HG02938 (cell line): ENCODE measurements at regions not wholly inside any gene's neighbourhood (a gene's known extent, or its start where the extent isn't known, plus 50 kb on each side); places are given as distances from the start of the nearest gene placed in this dataset.
A peak's percentile ranks its signal among the peaks of the same experiment; 100 is the strongest.
"Not testable (repeated sequence)": the region's sequence is repeated elsewhere in the genome, so short reads cannot be mapped to it uniquely, and the experiment has no call there.

ENCODE experiments used
- ATAC-seq: cut with Tn5 transposase; IDR thresholded peaks from one replicate; pipeline ENCODE4 v1.9.1; 2021; ENCODE audit warnings: mild to moderate bottlenecking, moderate library complexity; ENCODE audit not compliant: unreplicated experiment

DNA sequence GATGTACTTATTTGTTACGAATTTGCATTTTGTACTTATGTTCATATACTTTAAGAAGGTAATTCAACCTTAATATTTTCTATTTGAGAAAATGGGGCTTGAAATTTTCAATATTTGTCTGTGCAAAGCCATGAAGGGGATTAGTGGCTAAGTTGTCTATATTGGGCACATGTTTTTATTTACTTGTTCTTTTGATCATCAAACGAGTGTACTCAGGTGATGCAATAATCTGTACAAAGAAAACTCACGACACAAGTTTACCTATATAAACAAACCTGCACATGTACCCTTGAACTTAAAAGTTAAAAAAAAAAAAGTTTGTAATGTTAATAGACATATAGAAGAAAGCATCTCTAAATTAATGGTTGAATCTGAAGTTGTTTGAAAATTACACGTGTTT is 658.9 kb upstream of the SYT4 start:
- no peak for ATAC-seq

DNA sequence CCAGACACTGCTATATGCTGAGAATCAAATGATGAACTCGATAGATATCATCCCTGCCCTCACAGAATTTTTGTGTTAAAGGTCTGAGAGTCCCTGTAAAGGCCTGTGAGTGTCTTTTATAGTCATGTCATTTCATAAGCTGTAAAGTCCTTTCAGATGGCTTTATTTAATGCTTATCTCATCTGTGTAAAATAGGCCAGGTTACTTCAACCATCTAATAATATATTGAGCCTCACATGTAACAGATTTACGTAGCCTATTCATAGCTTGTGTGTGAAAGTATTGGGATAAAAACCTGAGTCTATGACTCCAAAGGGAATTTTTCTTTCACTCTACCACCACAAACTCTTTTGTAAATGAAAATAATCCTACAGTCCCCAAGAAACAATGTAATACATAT is 672.0 kb upstream of the SYT4 start:
- no peak for ATAC-seq

DNA sequence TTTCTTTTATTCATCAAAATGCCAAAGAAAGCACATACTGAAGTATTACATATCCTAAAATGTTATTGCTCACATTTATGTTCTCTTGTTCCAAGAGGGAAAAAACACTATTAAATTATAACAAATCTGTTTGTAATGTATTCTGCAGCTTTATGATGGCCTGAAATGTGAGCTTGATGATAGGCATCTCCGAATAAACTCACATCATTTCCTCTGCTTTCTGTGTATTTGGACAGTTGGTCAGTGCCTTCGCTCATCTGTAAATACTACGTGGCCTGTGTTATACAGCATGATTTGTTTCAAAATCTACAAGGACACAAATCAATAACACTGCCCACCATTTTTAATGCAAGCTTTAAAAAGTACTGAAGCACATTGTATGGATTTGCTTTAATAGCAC is 672.8 kb upstream of the SYT4 start:
- no peak for ATAC-seq

DNA sequence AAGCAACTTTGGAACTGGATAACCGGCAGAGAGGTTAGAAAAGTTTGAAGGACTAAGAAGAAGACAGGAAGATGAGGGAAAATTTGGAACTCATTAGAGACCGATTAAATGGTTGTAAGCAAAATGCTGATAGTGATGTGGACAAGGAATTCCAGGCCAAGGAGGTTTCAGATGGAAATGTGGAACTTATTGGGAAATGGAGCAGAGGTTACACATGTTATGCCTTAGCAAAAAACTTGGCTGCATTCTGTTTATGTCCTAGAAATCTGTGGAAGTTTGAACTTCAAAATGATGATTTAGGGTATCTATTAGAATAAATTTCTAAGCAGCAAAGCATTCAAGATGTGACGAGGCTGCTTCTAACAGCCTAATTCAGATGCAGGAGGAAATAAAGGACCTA is 675.1 kb upstream of the SYT4 start:
- ATAC-seq, result no peak

DNA sequence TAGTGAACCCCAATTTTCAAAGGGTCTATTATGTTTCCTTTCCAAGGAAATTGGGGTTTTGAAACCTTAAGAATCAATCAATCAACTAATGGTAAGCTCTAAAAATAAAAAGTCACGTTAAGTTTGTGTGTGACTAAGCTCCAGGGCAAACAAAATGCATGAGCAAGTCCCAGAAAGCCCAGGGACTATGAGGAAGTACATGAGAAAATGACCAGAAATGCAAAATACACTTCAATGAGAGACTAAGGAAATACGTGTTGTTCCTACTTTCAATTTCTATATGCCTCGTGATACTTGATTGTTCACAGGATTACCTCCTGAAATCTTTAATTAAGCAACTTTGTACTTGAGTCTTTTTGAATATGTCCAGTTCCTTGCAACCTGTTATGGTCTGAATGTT is 684.4 kb upstream of the SYT4 start:
- no peak for ATAC-seq

DNA sequence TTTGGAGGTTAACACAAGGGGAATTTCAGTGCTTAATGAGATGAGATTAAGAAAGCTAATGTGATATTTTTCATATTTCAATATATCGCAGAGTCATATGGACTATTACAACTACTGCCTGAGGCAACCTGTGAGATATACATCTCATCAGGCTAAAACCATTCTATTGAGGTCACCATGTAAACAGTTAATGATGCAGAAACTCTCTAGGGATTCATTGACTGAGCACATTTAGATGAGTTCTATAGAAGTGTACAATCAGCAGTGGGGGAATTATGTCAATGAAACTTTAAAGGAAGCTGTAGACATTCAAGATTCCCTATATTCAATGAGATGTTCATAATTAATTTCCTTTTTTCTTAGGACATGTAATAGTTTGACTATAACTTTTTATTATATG is 687.4 kb upstream of the SYT4 start:
- no peak for ATAC-seq

DNA sequence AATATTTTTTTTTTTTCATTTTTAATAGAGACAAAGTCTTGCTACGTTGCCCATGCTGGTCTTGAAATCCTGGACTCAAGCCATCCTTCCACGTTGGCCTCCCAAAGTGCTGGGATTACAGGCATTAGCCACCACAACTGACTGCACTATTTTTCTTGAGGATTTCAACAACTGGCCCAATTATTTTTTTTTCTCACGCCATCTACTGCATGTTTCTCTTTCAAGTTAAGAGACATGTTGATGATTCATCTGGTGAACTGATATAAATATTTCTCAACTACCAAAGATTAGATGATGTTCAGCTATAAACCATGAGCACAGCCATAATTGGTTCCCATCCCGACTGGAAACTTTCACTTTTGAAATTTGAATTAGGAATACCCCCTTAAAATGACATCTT is 688.4 kb upstream of the SYT4 start:
- no peak for ATAC-seq

DNA sequence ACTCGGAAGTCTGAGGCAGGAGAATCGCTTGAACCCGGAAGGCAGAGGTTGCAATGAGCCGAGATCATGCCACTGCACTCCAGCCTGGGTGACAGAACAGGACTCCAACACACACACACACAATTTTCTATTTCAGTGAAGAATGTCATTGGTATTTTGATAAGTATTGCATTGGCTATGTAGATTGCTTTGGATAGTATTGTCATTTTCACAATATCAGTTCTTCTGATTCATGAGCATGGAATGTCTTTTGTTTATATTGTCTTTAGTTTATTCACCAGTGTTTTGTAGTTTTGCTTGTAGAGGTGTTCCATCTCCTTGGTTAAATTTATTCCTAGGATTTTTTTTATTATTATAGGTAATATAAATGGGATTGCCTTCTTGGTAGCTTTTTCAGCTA is 693.4 kb upstream of the SYT4 start:
- ATAC-seq, result no peak

DNA sequence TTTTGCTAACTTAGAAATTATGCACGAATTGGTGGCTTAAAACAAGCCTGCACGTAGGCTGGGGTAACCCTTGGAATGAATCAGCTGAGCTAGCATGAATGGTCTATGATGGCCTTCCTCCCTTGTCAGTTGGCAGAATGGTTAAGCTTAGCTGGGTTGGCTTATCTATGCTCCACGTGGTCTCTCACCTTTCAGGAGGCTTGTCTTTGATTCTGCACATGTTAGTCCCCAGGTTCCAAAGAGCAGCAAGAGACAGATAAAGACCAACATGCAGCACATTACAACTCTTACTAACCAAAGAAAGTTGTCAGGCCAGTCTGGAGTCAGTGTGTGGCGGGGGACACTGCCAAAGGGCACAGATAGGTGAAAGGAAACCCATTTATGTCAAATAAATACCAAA is 700.9 kb upstream of the SYT4 start:
- no peak for ATAC-seq

DNA sequence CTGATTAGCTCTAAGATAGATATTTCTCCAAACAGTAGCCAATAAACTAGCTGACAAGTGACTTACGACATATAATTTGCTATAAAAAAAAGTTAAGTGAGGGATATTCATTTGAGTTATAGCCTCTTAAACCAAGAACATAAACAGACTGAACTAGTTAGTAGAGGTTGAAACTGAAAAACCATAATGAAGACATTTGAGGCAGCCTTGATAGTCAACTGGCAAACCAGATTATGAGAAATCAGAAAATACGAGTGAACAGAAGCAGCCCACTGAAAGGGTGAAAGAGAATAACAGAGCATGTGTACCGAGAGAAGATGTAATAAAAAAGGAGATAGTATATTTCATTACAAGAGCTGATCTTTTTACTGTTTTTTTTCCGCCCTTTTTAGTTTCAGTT is 698.1 kb upstream of the SETBP1 start:
- ATAC-seq, result no peak

DNA sequence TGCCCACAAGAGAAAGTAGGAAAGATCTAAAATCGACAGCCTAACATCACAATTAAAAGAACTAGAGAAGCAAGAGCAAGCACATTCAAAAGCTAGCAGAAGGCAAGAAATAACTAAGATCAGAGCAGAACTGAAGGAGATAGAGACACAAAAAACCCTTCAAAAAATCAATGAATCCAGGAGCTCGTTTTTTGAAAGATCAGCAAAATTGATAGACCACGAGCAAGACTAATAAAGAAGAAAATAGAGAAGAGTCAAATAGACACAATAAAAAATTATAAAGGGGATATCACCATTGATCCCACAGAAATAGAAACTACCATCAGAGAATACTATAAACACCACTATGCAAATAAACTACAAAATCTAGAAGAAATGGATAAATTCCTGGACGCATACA is 693.6 kb upstream of the SETBP1 start:
- not testable (repeated sequence) for ATAC-seq

DNA sequence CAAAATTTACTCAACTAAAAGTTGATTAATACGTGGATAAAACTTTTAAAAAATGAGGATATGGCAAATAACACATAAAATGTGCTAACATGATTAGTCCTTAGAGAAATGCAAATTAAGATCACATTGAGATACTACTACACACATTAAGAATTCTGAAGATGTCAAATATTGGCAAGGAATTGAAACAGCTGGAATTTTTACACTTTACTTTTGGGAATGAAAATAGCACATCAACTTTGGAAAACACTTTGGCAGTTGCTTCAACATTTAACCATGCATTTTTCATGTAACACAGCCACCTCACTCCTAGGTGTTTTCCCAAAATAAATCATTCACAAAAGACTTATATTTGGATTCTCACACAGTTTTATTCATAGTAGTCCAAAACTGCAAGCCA is 687.9 kb upstream of the SETBP1 start:
- ATAC-seq, result no peak

DNA sequence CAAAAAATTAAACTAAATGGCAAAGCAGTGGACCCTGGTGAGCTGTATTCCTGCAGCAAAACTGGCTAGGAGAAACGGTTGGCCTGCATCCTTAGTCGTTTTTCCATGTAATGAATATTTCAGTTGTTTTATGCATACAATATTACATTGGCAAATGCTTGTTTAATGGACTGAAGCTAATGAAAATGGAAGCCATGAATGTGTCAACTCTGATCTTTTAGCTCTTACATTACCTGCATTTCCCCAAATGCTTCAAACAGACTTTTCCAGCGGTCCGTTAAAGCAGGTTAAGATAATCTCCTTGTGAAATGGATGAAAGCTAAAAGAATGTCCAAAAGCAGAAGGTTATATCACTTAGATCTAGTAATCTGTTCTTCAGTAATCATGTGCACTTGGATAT is 686.3 kb upstream of the SETBP1 start:
- ATAC-seq, result no peak

DNA sequence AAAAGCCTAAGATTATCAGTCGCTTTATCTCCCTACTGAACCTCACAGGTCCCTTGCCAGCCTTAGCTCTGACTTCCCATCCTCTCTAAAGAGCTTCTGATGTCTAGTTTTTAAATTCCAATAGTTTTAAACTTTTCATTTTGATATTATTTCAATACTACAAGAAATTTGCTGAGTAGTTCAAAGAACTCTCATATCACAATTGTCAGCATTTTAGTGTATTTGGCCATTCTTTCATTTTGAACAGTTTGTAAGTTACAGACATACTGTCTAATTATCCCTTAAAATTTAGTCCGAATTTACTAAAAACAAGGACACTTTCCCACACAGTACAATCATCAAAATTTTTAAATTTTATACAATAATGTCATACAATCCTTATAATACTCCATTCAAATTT is 666.8 kb upstream of the SETBP1 start:
- no peak for ATAC-seq

DNA sequence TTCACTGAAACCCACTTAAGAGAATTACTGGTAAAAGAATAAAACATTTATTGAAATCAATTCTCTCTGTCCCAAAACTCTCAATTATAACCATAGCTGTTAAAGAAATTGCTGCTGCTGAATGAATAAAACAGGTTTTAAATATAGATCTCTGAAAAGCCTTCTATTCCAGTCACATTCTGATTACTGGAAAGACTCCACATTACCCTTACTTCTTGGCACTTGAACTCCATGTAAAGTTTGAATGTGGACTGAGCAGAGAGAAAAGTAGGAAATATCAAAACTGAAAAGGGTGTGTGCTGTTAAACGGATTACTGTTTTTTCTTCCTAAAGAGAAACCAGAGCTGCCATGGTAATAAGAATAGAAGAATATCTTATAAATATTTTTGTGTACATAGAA is 655.3 kb upstream of the SETBP1 start:
- no peak for ATAC-seq

DNA sequence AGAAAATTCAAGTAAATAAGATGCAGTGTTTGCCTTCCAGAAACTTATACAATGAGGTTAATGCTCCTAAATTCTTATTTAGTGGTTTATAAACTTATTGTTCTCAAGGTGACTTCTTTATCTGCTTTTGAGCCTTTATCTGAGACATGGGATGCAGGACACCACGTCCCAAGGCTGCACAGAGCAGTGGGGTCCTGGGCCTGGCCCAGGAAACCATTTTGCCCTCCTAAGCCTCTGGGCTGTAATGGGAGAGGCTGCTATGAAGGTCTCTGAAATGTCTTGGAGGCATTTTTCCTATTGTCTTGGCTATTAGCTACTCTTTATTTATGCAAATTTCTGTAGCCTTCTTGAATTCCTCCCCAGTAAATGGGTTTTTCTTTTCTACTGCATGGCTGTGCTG is 652.6 kb upstream of the SETBP1 start:
- no peak for ATAC-seq

DNA sequence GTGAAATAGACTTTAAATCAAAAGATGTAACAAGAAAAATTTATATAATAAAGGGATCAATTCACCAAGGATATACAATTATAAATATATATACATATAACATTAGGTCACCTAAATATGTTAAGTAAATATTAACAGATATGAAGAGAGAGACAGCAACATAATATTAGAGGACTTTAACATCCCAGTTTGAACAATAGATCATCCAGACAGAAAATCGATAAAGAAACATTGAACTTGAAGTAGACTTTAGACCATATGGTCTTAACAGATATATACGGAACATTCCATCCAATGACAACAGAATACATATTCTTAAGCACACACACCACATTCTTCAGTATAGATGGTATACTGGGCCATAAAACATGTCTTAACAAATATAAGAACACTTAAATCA is 649.6 kb upstream of the SETBP1 start:
- no peak for ATAC-seq

DNA sequence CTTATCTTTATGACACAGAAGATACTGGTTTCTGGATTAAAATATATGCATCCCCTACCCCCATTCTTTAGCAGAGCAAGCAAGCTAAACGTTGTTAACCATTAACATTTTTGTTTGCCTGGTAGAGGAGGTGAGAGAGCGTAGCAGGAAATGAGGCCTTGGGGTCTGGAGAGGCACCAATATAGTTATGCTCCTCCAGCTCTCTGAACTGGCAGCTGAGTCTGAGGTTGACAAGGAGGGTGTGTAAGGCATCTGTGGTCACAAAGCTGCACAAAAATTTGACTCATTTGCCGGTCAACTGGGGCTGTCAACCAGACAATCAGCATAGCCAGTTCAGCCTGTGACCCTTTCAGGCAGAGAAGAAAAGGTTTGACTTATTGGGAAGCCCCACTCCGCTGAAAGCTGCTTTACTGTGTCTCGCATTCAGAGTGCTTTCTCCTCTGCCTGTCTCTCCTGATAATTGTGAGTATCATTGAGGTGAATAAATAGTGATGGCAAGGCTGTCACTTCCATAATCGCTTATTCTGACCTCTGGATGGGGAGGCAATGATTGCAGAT is 647.5 kb upstream of the SETBP1 start:
- peak; percentile 82 for ATAC-seq

DNA sequence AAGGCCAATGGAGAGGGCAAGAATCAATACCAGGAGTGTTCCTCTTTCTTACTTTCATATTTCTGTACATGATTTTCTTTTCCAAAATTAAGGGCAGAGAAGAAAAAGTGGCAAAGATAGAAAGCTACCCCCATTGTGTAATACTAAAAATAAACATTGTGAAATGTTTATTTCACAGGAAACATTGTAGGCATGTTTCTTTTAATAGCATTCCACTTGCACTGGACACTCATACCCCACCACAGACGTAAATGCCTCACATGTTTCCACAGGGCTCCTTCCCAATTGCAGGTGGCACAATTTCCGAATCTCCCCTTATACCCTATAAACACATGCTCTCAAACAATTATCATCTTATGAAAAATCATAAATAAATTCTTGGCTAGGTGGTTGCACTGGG is 645.1 kb upstream of the SETBP1 start:
- no peak for ATAC-seq

DNA sequence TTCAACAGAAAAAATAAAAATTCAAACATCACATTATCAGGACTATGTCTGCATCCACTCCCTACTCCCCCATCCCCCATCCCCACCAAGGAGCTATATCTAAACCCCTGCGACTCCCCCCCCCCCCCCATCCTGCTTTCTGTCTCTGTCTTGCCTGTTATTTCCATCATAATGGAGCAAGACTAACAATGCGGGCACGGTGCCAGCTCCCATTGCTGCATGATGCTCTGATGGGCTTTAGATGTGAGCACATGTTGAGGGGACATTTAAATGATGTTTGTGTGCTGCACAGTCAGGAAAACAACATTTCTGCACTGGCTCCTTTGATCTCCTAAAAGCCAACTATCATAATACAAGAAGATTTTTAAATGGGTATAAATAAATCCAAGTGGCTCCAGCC is 644.2 kb upstream of the SETBP1 start:
- ATAC-seq, result no peak

DNA sequence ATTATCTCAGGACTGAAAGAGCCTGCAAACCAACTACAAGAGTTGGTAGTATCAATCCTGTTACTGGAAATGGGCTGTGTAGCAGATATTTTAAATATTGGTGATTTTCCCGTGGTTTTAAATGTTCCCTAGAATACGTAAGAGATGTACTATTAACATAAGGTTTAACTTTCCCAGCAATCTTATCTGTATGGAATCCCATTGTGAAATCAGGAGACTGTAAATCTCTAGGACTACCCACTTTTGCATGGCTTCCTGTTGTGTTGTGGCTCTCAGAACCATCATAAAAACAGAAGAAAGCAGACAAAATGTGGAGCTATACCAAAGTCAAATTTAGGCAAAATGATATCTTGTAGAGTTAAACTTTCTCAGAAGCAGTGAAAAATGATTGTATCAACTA is 641.5 kb upstream of the SETBP1 start:
- ATAC-seq, result no peak

DNA sequence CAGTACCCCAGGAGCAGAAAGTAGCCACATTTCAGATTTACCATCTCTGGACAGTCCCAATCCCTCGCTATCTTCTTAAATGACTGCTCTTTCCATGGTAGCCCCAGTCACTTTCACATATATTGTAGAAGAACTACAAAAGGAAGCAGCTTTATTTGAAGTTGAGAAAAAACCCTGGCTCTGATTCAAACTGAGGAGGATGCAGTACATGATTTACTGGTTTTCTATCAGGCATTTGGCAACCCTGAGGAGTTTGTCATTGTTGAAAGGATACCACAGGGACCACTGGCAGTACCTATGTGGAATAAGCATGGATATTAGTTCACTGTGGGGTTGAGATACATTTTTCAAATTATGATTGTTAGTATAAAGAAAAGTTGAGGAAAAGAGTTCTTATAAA is 640.9 kb upstream of the SETBP1 start:
- no peak for ATAC-seq

DNA sequence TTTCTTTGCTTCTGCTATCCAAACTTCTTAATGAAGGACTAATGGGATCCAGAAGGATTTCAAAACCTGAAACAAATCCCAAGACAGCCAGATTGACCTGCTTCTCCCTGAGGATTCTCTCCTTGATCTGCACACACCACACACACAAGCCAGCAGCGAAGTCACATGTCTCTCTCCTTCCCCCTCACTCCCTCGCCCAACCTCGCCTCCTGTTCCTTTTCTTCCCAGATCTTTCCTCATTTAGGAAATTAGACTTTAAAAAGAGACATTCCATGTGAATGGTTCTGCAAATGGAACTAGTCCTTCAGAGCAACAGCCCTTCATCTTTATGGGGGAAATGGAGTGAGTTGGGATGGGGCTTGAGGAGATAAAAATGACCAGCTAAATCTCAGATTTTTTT is 639.1 kb upstream of the SETBP1 start:
- no peak for ATAC-seq

DNA sequence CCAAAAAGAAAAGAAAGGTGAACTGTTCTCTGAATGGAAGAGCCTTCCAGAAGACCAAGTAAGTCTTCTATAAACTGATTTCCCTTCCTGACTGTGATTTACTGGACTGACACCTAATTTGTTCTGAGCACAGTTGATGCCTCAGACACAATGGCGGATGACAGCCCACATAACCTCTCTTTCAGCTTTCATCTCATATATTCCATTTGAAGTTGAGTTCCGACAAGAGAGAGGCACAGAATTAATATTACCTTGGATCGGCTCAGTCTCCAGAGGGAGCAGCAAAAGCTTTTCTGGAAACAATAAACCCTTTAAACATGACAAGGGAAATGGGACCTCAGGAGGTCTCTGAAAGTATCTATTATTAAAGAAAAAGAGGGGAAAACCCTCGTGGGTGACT is 638.7 kb upstream of the SETBP1 start:
- ATAC-seq, result no peak
